Mucosa of rectum (tissue), 2 donors: ENCODE measurements at regions not wholly inside any gene's neighbourhood (a gene's known extent, or its start where the extent isn't known, plus 50 kb on each side); places are given as distances from the start of the nearest gene placed in this dataset.

ENCODE experiments used
- H3K27ac ChIP-seq, 2 donors: one replicate each; pipeline ENCODE4 v1.7.0; 2013; ENCODE audit warnings: inconsistent platforms in 2 of 2, low read depth in 2 of 2, low read length in 2 of 2
- H3K27me3 ChIP-seq, 2 donors: one replicate each; pipeline ENCODE4 v1.7.0; 2013; ENCODE audit warnings: low read length in 2 of 2; ENCODE audit not compliant: control insufficient read depth in 2 of 2, insufficient read depth in 2 of 2
- H3K36me3 ChIP-seq, 2 donors: one replicate each; pipeline ENCODE4 v1.7.0; 2013; ENCODE audit warnings: low read length in 2 of 2; ENCODE audit not compliant: control insufficient read depth in 2 of 2, insufficient read depth in 2 of 2
- H3K4me1 ChIP-seq, 2 donors: one replicate each; pipeline ENCODE4 v1.7.0; 2013; ENCODE audit warnings: low read length in 2 of 2, mild to moderate bottlenecking in 1 of 2; ENCODE audit not compliant: control insufficient read depth in 2 of 2, insufficient read depth in 2 of 2
- H3K4me3 ChIP-seq, 2 donors: one replicate each; pipeline ENCODE4 v1.7.0; 2013; ENCODE audit warnings: low read length in 2 of 2
- H3K9ac ChIP-seq, 2 donors: one replicate each; pipeline ENCODE4 v1.7.0; 2013; ENCODE audit warnings: low read length in 2 of 2, low read depth in 1 of 2, mild to moderate bottlenecking in 1 of 2
- H3K9me3 ChIP-seq, 2 donors: one replicate each; pipeline ENCODE4 v1.7.0; 2013; ENCODE audit warnings: low read length in 2 of 2; ENCODE audit not compliant: control insufficient read depth in 2 of 2
- donor health status: healthy.
- donor health status: Normal muscosa, but diverticular disease.

GRCh38 chr14:62308316-62308715 lies 546.1 kb downstream of the SNAPC1 start:
- Histone ChIP-seq H3K27me3 (no peaks in the 10 kb centered on the region), H3K9ac (no peak overlapping the region), H3K9me3 (no peaks in the 10 kb centered on the region), H3K36me3 (no peaks in the 10 kb centered on the region), H3K4me1 (no peaks in the 10 kb centered on the region), H3K27ac (no peak overlapping the region), H3K4me3 (no peak overlapping the region)

DNA sequence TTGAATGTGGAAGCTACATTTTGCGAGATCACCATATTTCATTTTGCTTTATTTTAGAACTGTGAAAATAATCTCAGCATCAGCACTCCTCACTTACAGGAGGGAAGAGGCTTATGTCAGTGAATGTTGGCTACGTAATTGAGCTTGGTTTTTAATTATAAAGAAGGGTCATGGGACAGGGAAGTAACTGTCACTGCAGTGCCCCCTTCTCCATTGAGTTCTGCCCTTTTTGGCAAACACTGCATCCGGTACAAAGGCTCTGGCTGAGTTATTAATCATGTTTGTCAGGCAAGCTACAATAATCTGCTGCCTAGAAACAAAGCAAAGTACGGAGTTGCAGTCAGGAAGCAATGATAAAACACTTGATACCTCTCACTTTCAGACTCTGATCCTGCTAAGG lies 546.7 kb downstream of the SNAPC1 start:
- Histone ChIP-seq H3K27me3 (no peaks in the 10 kb centered on the region), H3K27ac (no peak overlapping the region)

GRCh38 chr14:62313212-62313611 lies 551.0 kb downstream of the SNAPC1 start:
- H3K4me1 ChIP-seq, result no peaks in the 10 kb centered on the region
- no peaks in the 10 kb centered on the region for H3K9me3 ChIP-seq
- H3K4me3 ChIP-seq, result no peak overlapping the region
- H3K27me3 ChIP-seq, result no peaks in the 10 kb centered on the region
- H3K9ac ChIP-seq, result no peak overlapping the region
- H3K36me3 ChIP-seq, result no peaks in the 10 kb centered on the region
- H3K27ac ChIP-seq, result no peak overlapping the region

More for the DNA sequence above, 546.7 kb downstream of the SNAPC1 start:
- Histone ChIP-seq H3K36me3 (no peaks in the 10 kb centered on the region), H3K4me1 (no peaks in the 10 kb centered on the region), H3K9ac (no peak overlapping the region), H3K4me3 (no peak overlapping the region), H3K9me3 (no peaks in the 10 kb centered on the region)

DNA sequence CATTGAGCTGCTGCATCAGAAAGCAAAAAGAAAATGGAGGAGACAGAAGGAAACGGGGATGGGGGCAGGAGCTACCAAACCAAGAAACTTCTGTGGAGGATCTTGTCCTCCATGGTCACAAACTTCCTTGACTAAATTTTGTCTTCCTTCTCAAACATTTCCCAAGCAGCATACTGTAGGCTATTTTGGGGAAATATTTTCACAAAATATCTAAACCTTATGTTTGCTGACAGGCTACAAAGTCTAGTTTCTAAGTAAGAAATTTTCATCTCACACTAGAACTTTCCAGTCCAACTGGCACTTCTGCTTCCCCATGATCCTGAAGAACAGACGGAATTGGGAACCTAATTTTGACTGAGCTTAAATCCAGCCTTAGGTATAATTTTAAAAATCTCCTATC lies 552.0 kb downstream of the SNAPC1 start:
- Histone ChIP-seq H3K9me3 (no peaks in the 10 kb centered on the region), H3K4me1 (no peaks in the 10 kb centered on the region), H3K36me3 (no peaks in the 10 kb centered on the region), H3K27ac (no peak overlapping the region), H3K4me3 (no peak overlapping the region), H3K27me3 (no peaks in the 10 kb centered on the region), H3K9ac (no peak overlapping the region)

DNA sequence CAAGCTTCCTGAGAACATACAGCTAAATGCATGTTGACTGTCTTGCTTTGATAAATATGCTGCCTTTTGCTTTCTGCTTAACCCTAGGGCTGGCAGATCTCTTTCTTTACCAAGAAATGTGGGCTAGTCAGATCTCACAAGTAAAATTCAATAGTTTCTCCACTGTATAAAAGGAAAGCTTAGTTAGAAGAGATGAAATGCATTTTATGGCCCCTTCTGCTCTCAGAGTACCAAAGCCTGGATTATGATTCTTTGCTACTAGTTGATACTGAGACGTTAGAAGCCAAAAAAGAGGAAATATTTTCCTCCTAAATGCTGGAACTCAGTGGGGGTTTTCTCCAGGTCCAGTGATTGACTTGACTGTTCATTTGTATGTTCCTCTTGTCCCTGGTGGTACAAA lies 552.7 kb downstream of the SNAPC1 start:
- H3K27ac ChIP-seq, result no peak overlapping the region
- H3K9ac ChIP-seq, result no peak overlapping the region
- H3K9me3 ChIP-seq, result no peaks in the 10 kb centered on the region
- no peaks in the 10 kb centered on the region for H3K4me1 ChIP-seq
- no peaks in the 10 kb centered on the region for H3K36me3 ChIP-seq
- no peak overlapping the region for H3K4me3 ChIP-seq
- no peaks in the 10 kb centered on the region for H3K27me3 ChIP-seq

GRCh38 chr14:62315631-62316030 lies 553.4 kb downstream of the SNAPC1 start:
- H3K27me3 ChIP-seq, result no peaks in the 10 kb centered on the region
- no peaks in the 10 kb centered on the region for H3K36me3 ChIP-seq
- H3K9me3 ChIP-seq, result no peaks in the 10 kb centered on the region
- H3K4me1 ChIP-seq, result no peaks in the 10 kb centered on the region
- no peak overlapping the region for H3K4me3 ChIP-seq
- H3K27ac ChIP-seq, result no peak overlapping the region
- H3K9ac ChIP-seq, result no peak overlapping the region

DNA sequence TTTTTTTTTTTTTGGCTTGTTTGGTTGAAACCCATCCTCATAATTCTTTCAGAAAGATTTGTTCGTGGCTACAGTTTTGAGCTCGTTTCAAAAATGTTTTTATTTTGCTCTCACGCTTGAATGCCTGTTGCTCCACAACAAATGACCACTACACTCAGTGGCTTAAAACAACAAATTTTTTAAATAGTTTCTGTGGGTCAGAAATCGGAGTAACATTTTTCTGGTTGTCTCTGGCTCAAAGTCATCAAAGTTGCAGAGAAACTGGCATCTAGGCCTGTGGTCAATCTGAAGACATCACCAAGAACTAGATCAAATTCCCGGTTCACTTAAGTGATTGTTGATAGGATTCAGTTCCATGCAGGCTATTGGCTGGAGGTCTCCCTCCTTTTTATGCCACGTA lies 560.0 kb downstream of the SNAPC1 start:
- Histone ChIP-seq H3K27me3 (no peaks in the 10 kb centered on the region), H3K4me1 (no peaks in the 10 kb centered on the region), H3K4me3 (no peak overlapping the region), H3K27ac (no peak overlapping the region), H3K9me3 (peaks cover 0 to 3% of the 10 kb centered on the region in 2 donors), H3K36me3 (no peaks in the 10 kb centered on the region), H3K9ac (no peak overlapping the region)

DNA sequence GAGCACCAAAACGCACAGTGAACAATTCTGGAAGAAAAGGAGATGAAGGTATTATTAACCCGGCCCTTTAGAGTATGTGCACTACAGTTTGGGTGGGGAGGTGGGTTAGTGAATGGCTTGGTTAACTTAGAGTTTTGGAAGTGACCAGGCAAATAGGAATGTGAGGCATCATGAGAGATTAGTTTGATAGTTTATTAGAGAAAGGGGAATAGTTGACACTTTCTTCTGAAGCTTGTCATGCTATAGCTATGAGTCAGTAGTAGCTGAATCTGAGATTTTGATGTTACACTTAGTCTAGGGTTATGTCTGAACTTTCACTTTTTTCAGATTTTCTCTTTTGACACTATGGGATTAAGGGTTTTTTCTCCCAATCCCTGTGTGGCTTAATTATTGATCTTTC lies 567.2 kb downstream of the SNAPC1 start:
- Histone ChIP-seq H3K36me3 (no peaks in the 10 kb centered on the region), H3K27me3 (no peaks in the 10 kb centered on the region), H3K9ac (no peak overlapping the region), H3K27ac (no peak overlapping the region), H3K4me1 (no peaks in the 10 kb centered on the region), H3K9me3 (peaks cover 0 to 3% of the 10 kb centered on the region in 2 donors), H3K4me3 (no peak overlapping the region)

- Histone ChIP-seq H3K4me1 (no peaks in the 10 kb centered on the region), H3K36me3 (no peaks in the 10 kb centered on the region), H3K27ac (no peak overlapping the region), H3K27me3 (no peaks in the 10 kb centered on the region), H3K4me3 (no peak overlapping the region), H3K9me3 (peaks cover 0 to 6% of the 10 kb centered on the region in 2 donors), H3K9ac (no peak overlapping the region)
Measured at GRCh38 chr14:62347562-62348011, 585.4 kb downstream of the SNAPC1 start.

DNA sequence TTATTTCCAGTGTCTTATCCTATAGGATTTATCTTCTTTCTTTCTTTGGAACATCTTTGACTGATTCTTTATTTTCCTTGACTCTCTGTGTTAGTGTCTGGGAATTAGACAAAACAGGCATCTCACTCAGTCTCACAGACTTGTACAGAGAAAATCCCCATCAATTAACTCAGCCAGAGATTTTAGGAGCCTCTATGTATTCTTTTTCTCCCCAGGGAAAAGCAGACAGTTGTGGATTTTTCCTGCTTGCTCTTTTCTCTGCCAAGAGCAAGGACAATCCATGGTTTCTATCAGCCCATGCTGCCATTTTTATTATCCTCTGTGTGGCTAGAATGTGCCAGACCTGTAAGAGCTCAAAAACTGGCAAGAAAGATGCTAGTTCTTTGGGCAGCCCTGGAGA lies 595.1 kb downstream of the SNAPC1 start:
- Histone ChIP-seq H3K9ac (no peak overlapping the region), H3K27ac (no peak overlapping the region), H3K4me3 (no peak overlapping the region), H3K4me1 (no peaks in the 10 kb centered on the region), H3K9me3 (peaks cover 2 to 4% of the 10 kb centered on the region in 2 donors), H3K36me3 (no peaks in the 10 kb centered on the region), H3K27me3 (no peaks in the 10 kb centered on the region)

DNA sequence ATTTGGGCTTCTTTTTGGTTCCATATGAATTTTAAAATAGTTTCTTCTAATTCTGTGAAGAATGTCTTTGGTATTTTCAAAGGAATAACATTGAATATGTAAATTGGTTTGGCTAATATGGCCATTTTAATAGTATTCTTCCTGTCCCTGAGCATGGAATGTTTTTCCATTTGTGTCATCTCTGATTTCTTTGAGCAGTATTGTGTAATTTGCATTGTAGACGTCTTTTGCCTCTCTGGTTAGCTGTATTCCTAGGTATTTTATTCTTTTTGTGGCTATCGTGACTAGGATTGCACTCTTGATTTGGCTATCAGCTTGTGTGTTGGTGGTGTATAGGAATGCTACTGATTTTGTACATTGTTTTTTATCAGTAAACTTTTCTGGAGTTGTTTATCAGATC lies 601.9 kb downstream of the SNAPC1 start:
- H3K4me3 ChIP-seq, result no peak overlapping the region
- no peak overlapping the region for H3K27ac ChIP-seq
- H3K27me3 ChIP-seq, result no peaks in the 10 kb centered on the region
- no peak overlapping the region for H3K9ac ChIP-seq
- peaks cover 3 to 4% of the 10 kb centered on the region in 2 donors for H3K9me3 ChIP-seq
- no peaks in the 10 kb centered on the region for H3K4me1 ChIP-seq
- H3K36me3 ChIP-seq, result no peaks in the 10 kb centered on the region
